Activated CD4-positive, alpha-beta T cell treated with anti-CD3 and anti-CD28 coated beads, Interleukin-2, amount 50 U/mL, for 1 hour (primary cell): ENCODE measurements at regions not wholly inside any gene's neighbourhood (a gene's known extent, or its start where the extent isn't known, plus 50 kb on each side); places are given as distances from the start of the nearest gene placed in this dataset.
"Not testable (repeated sequence)": the region's sequence is repeated elsewhere in the genome, so short reads cannot be mapped to it uniquely, and the experiment has no call there.

Experiments
- DNase-seq: peaks from one replicate; pipeline ENCODE4 v3.0.0-alpha.2; 2020

DNA sequence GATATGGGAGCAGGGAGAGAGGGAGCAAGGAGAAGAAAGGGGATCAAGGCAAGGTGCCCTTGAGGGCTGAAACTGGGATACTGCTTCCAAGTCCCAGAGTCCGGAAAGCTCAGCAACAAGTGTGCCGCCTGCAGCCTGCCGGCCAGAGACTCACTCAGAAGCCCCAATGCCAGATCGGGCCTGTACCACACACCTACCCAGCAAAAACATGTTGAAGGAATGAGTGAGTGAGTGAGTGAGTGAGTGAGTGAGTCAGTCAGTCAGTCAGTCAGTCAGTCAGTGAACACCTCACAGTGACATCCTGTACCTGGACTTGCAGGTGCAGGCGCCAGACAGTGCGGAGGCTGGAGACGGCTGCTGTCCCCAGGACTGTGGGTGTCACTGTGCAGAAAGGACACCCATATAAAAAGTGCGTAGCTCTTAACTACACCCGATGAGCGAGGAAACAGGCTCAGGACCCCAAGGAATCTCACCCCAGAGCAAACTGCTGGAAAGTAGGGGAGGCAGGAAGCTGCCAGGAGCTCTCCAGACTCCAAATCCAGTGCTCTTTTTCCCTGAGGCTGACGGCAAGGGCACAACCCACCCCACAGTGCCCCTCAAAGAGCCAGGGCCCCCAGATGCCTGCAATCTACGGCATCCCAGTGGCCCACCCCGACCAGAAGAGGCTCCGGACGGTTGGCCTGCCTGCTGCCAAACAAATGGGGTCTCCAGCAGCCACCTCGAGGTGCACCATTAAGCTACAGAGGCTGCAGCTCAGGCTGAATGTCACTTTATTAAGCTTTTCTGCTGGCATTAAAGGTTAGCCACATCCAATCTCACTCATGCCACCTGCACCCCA lies 261.7 kb downstream of the NPHP4 start:
- no peak for DNase-seq

DNA sequence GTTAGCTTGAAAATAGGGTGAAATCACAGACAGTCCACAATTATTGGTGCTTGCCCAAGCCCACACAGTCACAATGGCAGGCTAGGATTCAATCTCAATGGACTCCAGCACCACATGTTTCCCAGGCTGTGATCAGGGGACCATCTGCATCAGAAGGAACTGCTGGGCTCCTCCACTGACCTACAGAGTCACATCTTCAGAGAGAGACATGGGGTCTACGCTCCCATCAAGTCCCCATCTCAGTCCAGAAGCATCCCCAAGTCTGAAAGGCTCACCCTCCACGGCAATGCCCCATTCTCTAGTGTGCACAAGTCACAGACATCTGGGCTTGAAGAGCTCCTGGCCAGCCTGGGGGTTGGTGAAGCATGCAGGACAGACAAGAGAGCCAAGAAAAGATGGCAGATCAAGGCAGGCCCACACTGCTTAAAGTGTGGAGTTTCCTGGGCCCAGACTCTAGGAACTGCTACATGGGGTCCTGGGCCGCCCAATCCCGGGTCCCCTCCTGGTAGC lies 262.5 kb downstream of the NPHP4 start:
- no peak for DNase-seq

DNA sequence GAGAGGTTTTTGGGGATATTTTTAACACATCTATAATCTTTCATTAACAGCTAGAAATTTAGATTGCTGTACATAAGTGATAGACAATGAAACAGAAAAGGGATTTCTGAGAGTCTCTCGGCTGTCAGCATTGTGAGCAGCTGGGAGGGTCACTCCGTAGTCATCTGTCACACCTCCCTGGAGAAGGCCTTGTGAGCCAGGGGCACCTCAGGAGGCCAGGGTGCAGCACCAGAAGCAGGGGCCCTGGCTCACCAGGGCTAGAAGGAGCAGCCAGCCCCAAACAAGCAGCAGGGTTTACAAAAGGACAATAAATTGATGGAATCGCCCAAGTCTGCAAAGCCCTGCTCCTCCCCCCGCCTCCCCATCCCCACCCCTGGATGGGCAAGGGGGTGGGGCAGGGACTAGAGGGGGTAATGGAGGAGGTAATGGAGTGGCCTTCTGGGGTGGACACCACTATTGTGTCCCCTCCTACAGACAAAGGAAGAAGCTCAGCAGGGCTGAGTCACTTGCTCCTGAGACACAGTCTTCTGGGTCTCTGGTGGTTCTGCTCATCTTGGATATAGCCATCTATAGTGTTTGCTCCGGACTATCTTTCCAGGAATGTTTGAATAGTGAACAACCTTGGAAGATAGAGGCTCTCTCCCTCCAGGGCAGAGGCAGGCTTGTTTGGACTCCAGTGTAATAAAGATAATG lies 263.4 kb downstream of the NPHP4 start:
- DNase-seq: no peak

DNA sequence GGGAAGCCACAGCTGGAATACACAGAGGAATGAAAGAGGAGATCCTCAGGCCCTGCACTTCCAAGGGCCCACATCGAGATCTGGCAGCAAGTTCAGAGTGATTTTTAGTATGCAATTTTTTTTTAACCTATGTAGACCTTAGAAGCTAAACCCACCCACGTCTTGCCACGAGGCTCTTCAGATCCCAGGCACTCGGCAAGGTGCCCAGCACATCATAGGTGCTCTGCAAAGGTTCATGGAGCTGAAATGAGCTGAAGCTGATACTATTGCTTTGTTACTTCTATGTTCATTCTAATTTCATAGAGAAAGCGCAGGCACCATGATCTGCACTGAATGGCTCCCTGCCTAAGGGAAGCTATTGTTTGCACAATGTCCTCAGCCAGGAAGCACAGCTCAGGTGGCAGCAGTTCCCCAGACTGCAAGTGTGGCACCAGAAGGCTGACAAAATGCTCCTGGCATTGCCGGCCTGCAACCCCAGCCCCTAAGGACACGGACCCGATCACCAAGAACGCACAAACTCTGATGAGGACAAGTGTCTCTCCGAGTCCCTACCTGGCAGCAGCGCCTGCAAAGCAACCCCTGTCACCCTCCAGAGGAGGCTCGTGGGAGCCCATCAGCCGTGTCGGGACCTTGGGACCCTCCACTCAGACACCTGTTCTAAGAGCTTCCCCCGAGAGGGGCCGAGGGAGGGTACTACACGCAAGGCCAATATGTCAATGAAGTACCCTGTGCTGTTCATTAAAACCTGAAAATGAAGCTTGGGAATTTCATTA lies 264.2 kb downstream of the NPHP4 start:
- DNase-seq: no peak

DNA sequence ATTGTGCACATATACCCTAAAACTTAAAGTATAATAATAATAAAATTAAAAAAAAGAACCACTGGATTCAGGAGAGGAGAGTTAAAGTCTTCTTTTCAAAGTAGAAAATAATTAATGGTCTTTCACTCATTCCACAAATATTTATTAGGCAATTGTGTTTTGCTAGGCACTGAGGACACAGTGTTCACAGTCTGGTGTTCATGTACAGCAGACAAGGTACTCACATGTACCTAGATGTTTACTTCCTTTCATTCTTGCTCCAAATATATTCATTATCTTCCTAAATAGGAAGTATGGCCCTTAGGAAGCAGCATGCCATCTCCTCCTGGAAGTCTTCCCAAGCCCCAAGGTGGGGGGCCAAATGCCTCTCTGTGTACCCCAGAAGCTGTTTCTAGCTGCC lies 265.0 kb downstream of the NPHP4 start:
- no peak for DNase-seq

DNA sequence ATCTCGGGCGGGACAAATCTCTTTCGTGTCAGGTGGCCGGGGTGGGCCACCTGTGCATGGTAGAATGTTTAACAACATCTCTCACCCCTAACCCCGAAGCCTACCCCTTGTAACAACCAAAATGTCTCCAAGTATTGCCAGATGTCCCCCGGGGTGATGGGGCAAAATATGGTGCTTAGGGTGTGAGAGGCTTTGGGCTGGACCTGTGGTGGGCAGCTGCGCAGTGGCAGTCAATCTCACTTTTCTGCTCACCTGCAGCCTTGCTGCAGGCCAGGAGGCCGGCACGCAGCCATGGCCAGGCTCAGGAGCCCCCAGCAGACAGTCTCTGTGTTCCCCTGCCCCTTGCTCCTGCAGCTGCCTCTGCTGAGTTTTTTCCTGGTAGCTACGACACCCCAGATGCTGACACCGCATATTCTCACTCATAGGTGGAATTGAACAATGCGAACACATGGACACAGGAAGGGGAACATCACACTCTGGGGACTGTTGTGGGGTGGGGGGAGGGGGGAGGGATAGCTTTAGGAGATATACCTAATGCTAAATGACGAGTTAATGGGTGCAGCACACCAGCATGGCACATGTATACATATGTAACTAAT lies 265.5 kb downstream of the NPHP4 start:
- DNase-seq: not testable (repeated sequence)

DNA sequence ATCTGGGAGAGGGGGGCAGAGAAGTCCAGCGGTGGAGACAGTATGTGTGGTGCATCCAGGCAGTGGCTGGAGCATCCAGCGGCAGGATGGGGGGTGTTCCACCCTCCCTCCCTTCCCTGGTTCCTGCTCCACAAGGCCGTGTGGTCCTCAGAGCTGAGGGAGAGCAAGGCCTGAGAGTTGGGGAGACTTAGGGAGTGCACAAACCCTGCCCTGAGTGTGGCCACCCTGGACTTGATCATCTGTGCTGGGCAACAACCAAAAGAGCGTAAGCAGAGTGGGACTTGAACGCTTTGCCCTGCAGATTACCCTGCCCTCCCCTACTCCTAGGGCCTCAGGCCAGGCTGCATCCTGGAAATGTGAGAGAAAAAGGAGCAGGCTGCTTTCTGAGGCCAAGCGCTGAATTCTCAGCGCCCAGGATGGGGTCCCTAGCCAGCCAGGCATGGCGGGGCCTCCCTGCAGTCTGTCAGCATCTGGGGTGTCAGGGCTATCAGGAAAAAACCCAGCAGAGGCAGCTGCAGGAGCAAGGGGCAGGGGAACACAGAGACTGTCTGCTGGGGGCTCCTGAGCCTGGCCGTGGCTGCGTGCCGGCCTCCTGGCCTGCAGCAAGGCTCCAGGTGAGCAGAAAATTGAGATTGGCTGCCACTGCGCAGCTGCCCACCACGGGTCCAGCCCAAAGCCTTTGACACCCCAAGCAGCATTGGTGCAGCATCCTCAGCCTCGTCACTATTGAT lies 266.2 kb downstream of the NPHP4 start:
- no peak for DNase-seq

DNA sequence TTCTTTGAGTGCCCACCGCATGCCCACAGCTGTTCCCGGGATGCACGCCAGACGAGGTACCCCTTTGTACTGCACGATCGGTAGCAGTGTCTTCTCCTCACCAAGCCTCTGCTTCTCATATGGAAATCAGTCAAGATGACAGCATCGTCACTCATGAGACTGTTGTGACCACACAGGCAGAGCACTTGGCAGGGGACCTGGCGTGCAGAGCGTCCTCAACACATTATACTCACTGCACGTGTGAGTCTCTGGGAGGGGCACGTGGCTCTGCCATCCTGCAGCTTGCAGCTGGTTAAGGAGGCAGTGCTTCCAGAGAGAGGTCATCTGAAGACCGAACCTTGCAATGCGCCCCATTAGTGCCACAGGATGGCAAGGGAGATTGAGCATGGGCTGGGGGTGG lies 266.8 kb downstream of the NPHP4 start:
- no peak for DNase-seq

DNA sequence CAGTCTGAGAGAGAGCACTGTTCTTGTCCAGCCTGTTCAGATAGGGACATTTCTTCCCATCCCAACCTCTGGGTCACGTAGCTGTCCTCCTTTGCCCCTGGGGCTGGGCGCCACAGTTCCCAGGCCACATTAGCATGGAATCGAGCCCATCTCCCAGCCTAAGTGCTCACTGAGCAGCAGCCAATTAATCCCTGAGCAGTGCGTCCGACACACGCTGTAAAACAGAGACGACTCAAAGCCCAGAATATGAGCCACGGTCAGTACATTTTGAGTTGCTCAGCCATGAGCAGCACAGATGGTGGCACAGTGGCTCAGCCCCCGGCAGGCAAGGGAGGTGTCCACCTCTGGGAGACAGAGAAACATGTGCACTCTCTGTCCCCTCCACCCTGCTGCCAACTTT lies 267.4 kb downstream of the NPHP4 start:
- no peak for DNase-seq

DNA sequence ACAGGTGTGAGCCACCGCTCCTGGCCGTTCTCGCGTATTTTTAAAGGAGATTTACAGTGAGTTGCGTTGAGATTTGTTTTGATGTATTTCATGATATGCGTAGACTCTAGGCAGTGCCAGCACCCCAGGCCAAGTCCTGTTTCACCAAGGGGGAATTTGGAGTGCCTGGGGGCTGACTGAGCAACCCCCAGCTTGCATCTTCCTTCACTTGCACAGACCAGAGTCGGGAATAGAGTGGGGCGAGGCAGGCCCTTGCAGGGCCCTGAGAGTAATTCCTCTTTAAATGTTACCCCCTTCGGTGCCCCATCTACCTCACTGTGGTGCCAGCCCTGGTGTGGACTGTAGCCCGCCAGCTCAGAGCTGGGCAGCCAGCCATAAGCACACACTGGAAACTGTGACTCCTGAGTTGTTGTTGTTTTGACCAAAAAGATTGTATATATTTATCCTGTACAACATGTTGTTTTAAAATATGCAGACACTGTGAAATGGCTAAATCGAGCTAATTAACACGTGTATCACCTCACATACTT lies 269.5 kb downstream of the NPHP4 start:
- DNase-seq: no peak

DNA sequence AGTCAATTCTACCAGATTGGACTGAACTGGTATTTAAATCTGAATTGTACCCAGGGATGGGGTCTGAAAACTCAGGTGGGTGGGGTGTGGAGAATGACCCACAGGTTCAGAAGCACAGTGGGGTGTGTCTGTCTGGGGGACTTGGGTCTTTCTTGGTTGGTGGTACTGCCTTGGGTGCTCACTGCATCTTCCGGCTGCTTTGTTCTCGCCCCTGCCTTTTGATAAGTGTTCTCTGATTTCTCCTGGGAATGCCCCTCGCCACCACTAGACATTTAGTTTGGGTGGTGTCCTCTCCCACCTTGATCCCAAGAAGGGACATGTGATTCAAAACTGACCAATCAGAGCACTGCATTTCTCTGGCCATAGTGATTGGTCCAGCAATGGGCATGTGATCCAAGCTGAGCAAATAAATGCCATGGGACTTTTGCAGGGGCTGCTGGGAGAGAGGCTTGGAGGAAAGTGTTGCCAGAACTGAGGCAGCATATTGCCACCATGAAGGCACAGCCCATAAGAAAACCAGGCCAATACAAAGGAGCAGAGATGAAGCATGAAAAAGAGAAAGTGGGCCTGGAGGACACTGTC lies 270.5 kb downstream of the NPHP4 start:
- no peak for DNase-seq

DNA sequence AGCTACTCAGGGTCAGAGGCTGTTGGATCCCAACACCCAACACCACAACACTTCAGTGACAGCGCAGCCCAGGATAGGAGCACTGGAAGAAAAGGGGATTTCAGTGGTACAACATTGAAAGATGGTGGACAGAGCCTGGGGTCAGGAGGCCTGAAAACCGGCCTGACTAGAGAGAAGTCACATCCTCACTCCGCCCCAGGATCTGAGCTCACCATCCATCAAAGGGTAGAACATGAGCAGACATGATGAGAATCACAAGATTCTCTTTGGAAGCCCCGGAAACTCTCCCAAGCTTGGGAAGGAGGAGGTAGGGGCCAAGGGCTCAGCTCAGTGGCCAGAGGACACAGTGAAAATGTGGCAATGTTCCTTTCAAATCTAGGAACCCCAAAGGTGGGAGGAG lies 271.3 kb downstream of the NPHP4 start:
- no peak for DNase-seq

DNA sequence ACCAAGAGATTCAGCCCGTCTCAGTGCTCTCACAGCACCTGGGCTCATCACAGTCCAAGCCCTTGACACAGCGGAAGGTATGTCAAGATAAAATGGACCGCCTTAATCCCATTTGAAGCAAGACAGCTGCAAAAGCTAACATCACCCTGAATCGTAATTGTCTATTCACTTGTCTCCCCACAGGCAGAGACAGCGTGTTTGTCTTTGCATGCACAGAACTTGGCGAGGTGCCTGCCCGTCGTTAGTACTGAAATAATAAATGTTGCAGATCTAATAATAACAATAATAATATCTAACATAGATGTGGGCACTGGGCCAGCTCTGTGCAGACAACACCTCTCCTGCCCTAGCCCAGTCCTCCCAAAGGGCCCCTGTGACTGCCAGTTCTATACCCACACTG lies 271.7 kb downstream of the NPHP4 start:
- DNase-seq: no peak

DNA sequence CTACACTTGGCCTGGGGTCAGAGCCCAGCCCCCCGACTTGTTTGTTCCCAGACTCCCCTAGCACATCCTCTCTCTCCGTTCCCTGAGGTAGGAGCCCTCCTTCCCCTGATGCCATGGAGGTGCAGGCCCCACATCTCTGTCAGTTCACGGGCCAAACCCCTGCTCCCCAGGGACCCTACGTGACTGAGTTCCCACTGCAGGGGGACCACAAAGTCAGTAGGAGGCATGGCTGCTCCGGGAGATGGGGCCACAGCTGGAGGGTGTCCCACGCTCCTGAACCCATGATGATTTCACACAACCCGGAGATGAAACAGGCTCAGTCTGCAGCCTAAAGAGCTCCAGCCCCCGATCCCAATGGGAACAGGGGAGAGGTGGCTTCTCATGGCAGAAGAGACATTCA lies 272.2 kb downstream of the NPHP4 start:
- no peak for DNase-seq

DNA sequence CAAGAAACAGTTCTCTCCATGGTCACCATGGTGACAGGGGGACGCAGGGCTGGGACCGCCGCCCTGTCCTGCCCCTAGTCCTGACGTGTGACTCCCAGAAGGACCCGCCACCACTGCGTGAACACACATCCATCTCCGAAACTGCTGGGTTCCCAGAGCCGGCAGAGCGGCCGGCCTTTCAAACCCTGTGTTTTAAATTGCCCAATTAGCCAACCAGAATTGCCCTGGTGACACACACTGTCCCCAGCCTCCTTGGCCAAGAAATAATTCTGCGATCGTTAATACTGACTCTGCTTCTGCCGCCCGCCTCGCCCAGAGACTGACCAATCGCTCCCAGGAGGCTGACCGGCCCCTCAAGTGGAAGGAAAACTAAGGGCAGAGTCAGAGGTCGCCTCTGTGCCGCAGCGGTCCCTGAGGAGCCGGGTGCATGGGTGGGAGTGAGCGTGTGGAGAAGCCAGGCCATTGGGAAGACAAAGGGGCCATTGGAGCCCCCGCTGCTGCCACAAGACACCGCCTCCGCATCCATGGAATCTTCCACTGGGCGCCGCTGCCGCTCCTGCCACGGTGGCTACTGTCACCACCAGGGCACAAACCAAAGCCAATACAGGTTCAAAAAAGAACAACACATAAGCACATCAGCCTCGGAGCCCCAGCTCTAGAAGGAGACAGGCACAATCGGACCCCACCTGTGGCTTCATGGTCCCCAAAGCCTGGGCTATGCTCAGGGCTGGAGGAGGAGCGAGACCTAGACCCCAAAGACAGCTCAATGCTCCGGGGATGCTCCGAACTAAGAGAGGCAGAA lies 273.2 kb downstream of the NPHP4 start:
- DNase-seq: no peak

DNA sequence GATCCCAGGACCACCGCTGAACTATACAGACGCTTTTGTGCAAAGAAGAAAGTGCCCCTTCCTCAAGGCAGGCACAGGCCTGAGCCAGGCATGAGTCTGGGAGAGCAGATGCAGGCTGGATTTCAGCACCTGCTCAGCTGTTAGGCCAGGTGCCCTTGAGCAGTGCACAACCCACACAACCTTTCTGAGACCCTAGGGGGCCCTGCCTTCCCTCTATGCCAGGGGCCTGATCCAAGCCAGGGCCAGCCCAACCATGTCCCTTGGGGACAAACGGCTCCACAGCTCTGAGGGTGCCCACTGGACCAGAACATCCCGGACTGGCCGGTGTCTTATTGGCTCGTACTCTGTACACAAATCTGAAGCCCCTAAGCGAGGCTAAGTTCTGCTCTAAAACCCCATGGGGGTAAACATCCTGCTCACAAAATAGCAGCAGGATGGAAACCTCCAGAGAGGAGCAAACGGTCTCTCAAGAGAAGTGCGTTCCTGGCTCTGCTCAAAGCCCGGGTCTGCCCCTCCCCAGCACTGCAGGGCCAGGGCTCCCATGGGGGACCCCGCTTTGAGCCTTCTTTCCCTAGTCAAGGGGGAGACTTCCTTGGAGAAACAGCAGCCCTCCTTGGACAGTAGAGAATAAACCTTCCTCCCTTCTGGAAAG lies 275.1 kb downstream of the NPHP4 start:
- no peak for DNase-seq

DNA sequence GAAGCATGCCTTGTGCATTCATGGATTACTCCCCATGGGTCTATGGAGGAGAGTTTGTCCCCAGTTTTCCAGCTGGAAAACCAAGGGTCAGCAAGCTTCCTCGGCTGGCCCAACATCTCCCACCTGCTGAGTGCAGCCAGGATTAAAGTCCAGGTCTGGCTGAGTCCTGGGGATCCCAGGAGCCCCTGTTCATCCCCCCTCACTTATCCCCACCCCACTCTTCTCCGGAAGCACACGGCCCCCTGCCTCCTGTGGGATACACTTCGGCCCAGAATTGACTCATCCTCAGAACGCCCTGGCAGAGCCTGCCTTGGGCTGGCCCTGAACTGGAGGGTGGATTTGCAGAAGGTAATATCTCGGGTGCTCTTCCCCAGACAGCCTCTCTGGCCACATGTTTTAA lies 276.1 kb downstream of the NPHP4 start:
- no peak for DNase-seq

DNA sequence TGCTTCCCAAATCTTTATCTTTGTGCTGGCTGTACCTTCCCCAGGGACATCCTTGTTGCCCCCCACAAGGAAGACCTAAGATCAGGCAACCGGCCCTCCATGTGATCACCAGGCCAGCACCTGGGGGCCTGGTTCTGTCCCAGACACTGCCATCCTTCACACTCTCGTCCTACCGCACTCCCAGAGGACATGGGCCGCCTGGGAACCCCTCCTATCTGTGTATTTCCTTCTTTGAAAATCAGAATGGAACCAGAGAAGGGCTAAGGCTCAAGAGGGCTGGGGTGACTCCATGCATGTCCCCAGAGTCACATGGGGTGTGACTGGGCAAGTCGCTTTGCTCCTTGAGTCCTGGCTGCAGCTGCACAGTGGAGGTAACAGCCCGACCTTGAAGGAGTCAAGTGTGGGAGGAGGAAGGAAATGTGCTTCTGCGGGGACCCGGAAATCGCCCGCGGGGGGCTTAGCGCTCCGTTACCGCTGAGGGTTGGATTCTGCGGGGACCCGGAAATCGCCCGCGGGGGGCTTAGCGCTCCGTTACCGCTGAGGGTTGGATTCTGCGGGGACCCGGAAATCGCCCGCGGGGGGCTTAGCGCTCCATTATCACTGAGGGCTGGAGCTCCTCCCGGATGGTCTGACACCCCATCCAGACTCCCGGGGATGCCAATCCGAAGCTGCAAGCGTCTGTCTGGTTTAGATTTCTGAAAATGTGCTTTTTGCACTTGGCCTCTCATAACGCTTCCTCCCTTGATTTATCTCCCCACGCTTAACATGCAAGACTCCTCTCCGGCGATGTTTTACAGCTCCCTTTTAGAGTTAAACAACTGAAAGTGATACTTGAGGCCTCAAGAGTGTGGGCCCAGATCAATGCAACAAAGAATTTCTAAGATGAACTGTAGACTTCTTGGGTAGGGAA lies 278.9 kb downstream of the NPHP4 start:
- DNase-seq: no peak

DNA sequence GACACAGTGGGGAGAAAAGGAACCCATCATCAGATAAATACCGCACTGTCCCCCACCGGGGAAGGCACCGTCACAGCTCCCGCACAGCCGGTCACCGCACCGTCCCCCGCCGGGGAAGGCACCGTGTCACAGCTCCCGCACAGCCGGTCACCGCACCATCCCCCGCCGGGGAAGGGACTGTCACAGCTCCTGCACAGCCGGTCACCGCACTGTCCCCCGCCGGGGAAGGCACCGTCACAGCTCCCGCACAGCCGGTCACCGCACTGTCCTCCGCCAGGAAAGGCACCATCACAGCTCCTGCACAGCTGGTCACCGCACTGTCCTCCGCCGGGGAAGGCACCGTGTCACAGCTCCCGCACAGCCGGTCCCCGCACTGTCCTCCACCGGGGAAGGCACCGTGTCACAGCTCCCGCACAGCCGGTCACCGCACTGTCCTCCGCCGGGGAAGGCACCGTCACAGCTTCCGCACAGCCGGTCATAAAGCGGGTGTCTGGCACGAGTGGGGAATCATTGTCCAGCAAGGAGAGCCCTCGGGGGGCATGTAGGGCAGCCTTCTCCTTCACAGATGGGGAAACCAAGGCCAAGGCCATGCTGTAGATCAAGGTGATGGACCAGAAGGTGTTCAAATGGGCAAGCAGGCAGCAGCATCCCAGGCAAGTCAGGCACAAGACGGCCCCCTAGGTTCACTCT lies 280.1 kb downstream of the NPHP4 start:
- DNase-seq: no peak
